SK-N-SH treated with all-trans-retinoic acid at 6 μM for 48 hours (cell line): ENCODE measurements at regions not wholly inside any gene's neighbourhood (a gene's known extent, or its start where the extent isn't known, plus 50 kb on each side); places are given as distances from the start of the nearest gene placed in this dataset.

Experiments
- ARNTL ChIP-seq: fragments of 450-650 bp; formaldehyde crosslinking; IDR thresholded peaks from 2 replicates; pipeline ENCODE4 v1.5.0; 2020; ENCODE audit warnings: low read depth, mild to moderate bottlenecking, moderate library complexity, borderline replicate concordance
- OSR1 ChIP-seq: fragments of 250-450 bp; sonication (Bioruptor Pico); IDR thresholded peaks from 2 replicates; pipeline ENCODE4 v1.8.0; 2022; ENCODE audit warnings: moderate library complexity, mild to moderate bottlenecking, inconsistent platforms
- RARB ChIP-seq: fragments of 250-450 bp; sonication (Bioruptor Pico); IDR thresholded peaks from 2 replicates; pipeline ENCODE4 v1.8.0; 2021; ENCODE audit warnings: mild to moderate bottlenecking, moderate library complexity
- TOX ChIP-seq: fragments of 250-450 bp; sonication (Bioruptor Pico); IDR thresholded peaks from 2 replicates; pipeline ENCODE4 v1.8.0; 2021; ENCODE audit warnings: mild to moderate bottlenecking, moderate library complexity, borderline replicate concordance
- TF ChIP-seq, protein P1 (sequence below): fragments of 250-450 bp; sonication (Bioruptor Pico); IDR thresholded peaks from 2 replicates; pipeline ENCODE4 v1.5.0; 2020; ENCODE audit warnings: mild to moderate bottlenecking, moderate library complexity
- TF ChIP-seq, protein P2 (sequence below): fragments of 250-450 bp; sonication (Bioruptor Pico); IDR thresholded peaks from 2 replicates; pipeline ENCODE4 v1.8.0; 2020; ENCODE audit warnings: mild to moderate bottlenecking, moderate library complexity, borderline replicate concordance

DNA sequence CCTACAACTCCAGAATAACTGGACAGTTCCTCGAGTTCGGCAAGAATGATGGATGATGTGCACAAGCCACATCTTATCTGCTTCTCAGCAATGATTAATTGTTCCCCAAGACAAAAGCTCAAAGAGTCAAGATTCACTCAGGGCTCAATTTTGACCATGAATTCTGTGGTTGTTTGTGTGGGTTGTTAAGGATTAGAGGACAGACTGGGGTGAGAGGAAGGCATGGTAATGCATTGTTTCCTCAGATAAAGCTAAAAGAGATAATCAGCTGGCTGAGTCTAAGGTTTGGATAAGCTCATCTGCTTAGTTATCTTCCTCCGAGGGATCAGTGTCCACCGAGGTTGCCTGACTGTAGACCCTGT, 161.0 kb downstream of the CPEB2 start:
- TF ChIP-seq OSR1 (CRISPR knock-in tag) = no peak
- TF ChIP-seq, protein P1, sequence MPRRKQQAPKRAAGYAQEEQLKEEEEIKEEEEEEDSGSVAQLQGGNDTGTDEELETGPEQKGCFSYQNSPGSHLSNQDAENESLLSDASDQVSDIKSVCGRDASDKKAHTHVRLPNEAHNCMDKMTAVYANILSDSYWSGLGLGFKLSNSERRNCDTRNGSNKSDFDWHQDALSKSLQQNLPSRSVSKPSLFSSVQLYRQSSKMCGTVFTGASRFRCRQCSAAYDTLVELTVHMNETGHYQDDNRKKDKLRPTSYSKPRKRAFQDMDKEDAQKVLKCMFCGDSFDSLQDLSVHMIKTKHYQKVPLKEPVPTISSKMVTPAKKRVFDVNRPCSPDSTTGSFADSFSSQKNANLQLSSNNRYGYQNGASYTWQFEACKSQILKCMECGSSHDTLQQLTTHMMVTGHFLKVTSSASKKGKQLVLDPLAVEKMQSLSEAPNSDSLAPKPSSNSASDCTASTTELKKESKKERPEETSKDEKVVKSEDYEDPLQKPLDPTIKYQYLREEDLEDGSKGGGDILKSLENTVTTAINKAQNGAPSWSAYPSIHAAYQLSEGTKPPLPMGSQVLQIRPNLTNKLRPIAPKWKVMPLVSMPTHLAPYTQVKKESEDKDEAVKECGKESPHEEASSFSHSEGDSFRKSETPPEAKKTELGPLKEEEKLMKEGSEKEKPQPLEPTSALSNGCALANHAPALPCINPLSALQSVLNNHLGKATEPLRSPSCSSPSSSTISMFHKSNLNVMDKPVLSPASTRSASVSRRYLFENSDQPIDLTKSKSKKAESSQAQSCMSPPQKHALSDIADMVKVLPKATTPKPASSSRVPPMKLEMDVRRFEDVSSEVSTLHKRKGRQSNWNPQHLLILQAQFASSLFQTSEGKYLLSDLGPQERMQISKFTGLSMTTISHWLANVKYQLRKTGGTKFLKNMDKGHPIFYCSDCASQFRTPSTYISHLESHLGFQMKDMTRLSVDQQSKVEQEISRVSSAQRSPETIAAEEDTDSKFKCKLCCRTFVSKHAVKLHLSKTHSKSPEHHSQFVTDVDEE = no peak
- TF ChIP-seq RARB = no peak
- TF ChIP-seq, protein P2, sequence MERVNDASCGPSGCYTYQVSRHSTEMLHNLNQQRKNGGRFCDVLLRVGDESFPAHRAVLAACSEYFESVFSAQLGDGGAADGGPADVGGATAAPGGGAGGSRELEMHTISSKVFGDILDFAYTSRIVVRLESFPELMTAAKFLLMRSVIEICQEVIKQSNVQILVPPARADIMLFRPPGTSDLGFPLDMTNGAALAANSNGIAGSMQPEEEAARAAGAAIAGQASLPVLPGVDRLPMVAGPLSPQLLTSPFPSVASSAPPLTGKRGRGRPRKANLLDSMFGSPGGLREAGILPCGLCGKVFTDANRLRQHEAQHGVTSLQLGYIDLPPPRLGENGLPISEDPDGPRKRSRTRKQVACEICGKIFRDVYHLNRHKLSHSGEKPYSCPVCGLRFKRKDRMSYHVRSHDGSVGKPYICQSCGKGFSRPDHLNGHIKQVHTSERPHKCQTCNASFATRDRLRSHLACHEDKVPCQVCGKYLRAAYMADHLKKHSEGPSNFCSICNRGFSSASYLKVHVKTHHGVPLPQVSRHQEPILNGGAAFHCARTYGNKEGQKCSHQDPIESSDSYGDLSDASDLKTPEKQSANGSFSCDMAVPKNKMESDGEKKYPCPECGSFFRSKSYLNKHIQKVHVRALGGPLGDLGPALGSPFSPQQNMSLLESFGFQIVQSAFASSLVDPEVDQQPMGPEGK (CRISPR knock-in tag) = no peak
- TF ChIP-seq TOX (CRISPR knock-in tag) = no peak
- TF ChIP-seq ARNTL (CRISPR knock-in tag) = no peak
